Medulla oblongata (tissue), 1 donor: ENCODE measurements at regions not wholly inside any gene's neighbourhood (a gene's known extent, or its start where the extent isn't known, plus 50 kb on each side); places are given as distances from the start of the nearest gene placed in this dataset.
"Not testable (repeated sequence)": the region's sequence is repeated elsewhere in the genome, so short reads cannot be mapped to it uniquely, and the experiment has no call there.

Source experiments
- DNase-seq: peaks from one replicate; pipeline ENCODE4 v3.0.0-alpha.2; 2015; ENCODE audit errors: extremely low spot score

GRCh38 chr6:147667082-147667481 is 158.6 kb downstream of the SAMD5 start:
- DNase-seq: no peak

DNA sequence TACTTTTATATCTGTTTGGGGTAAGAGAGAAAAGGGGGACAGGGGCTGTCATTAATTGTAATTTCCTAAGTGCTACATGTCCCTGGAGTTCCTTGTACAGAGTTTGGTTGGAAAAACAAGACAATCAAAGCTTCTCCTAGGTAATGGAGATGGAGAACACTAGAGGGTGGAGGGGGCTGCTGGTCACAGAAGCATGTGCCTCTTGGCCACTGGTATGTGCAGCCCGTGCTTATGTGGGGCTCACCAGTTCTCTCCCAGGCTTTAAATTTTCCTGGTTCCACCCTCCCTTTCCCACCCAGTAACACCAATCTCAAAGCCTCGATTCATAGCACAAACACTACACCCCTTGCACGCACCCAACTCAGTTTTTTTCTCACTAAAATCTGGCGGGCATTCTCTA is 165.6 kb downstream of the SAMD5 start:
- DNase-seq: no peak

DNA sequence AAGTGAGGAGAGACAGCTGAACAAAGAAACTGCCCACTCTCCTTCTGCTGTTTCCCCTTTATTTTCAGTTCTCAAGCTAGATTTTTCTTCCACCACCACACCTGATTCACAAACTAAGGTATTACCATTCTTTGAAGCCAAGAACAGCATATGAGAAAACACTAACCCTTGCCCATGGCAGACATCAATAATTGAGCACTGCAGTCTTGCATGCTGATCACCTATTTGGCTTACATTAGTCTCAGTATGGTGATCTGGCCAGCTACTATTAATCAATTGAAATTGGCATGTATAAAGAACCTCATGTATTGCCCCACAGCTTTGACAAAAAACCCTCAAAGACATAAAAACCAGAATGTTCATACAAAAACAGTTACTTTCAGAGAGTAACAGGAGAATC is 166.3 kb downstream of the SAMD5 start:
- DNase-seq: no peak

GRCh38 chr6:147675281-147675680 is 166.8 kb downstream of the SAMD5 start:
- no peak for DNase-seq

DNA sequence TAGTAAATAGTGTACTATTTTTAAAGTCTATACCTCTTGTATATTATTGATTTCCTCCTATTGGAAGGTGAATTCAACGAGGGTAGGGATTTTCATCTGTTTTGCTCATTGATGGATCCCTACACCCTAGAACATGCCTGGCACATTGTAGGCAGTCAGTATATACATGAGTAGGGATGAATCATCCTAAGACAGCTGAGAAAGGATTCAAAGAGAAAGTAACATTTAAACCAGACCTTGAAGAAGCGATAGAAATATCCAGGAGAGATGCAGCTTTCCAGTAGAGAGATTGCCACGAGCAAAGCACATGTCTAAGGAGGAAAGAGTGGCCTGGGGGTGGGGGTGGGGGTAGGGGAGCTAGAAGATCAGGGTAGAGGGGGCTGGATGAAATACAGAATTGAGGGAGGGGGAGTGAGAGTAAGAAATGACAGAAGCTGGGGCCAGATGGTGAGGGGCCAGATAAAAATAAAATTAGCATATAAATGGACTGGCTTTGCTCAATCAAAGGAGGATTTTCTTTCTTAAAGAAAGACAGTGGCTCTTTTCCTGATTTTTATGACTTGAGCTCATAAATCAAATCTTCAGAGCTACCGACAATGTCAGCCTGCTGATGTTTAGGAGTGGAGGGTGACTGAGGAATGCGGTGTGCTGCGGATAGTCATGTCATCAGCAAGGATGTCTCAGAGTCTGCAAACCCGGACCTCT is 168.2 kb downstream of the SAMD5 start:
- no peak for DNase-seq

- no peak for DNase-seq
Observed at GRCh38 chr6:147677647-147678046, 169.2 kb downstream of the SAMD5 start.

- no peak for DNase-seq
Observed at GRCh38 chr6:147678253-147678652, 169.8 kb downstream of the SAMD5 start.

DNA sequence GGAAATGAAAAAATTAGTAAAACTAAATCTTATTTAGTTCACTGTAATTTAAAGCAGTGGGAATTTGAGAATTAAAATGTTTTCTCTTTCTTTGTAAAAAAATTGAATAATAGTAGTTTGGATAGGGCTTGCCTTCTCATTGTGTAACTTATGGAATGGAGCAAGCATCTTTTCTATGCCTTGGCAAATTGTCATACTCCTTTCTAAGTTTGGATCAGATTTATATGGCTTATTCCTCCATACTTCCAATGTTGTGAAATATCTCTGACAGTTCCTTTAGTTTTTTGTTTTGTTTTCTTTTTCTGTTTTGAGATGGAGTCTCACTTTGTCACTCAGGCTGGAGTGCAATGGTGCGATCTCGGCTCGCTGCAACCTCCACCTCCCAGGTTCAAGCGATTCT is 176.4 kb downstream of the SAMD5 start:
- DNase-seq: no peak

- DNase-seq: no peak
Observed at GRCh38 chr6:147689398-147689797, 180.9 kb downstream of the SAMD5 start.

GRCh38 chr6:147691446-147691845 is 183.0 kb downstream of the SAMD5 start:
- DNase-seq: no peak

- no peak for DNase-seq
Observed at GRCh38 chr6:147693181-147693580, 184.7 kb downstream of the SAMD5 start.

DNA sequence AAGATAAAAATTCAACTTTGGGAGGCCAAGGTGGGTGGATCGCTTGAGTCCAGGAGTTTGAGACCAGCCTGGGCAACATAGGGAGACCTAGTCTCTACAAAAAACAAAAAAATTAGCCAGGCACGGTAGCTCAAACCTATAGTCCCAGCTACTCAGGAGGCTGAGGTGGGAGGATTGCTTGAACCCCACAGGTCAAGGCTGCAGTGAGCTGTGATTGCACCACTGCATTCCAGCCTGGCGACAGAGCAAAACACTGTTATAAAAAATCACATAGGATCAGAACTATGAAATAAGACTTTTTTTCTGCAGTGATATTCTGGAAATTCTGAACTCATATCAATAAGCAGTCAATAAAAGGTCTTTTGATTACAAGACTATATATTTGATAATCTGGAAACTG is 186.1 kb downstream of the SAMD5 start:
- not testable (repeated sequence) for DNase-seq

GRCh38 chr6:147695819-147696218 is 187.3 kb downstream of the SAMD5 start:
- DNase-seq: no peak

DNA sequence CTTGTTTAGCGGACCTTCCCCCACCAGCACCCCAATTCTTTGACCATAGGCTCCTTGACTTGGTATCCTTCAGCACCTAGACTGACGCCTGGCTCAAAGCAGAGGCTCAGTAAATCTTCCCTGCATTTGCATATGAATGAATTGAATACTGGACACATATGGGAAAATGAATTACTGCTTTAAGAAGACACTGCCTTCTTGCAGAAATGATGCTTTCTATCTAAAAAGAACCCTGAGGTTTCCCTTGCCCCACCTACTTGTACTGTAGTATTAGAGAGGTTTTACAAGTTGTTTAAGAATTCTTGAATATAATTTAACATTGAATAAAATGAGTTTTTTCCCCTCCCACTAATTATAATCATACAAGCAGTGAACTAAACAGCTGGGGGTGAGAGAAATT is 190.7 kb downstream of the SAMD5 start:
- DNase-seq: no peak

- no peak for DNase-seq
Observed at GRCh38 chr6:147699637-147700036, 191.1 kb downstream of the SAMD5 start.

DNA sequence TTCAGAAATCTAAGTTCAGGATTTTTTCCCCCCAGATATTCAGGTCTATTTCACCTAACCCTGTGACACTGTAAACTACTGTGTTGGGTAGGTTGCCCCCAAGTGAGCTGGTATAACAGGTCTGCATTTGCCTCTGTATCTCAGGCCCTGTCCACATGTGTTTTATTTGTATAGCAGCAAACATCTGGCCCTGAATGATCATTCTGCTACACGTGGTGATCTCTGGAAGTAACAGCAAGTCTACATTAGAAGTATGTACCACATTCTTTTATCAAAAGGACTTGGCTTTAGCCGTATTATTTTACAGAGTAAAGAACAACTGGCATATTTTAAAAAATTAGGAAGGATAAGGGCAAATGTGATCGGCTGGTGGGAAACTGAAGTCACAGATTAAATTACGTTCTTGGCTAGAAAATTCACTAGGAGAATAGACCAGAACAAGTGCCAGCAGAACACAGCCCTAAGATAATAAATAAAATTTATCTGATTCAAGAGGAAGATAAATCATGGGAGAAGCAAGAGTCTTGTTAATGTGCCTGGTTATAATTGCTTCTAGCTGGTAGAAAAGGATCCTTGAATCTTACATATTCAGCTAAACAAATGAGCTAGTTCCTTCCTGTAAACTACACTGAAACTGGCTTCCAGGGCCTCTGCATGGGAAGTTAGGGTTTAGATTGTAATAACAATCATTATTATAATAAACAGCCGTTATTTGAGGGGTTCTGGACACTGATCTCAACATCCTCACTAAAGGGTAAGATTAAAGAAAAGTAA is 192.1 kb downstream of the SAMD5 start:
- DNase-seq: no peak

DNA sequence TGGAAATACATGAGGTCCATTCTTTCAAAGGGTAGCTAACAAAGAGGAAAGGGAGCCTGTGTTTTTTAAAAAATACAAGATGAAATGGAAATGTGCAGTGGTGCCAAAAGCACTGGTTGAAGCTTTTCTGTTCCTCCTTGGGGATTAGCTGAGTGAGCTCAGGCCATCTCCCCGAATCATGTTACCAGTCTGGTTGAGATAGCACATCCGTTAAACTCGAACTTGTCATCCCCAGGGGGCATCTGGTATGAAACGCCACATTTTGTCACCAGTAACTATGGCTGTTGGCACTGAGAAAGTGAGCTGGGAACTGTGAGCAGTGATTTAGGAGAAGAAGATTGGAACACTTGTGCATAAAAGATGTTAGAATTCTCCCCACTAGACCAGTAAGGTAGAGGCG is 196.2 kb downstream of the SAMD5 start:
- DNase-seq: no peak

DNA sequence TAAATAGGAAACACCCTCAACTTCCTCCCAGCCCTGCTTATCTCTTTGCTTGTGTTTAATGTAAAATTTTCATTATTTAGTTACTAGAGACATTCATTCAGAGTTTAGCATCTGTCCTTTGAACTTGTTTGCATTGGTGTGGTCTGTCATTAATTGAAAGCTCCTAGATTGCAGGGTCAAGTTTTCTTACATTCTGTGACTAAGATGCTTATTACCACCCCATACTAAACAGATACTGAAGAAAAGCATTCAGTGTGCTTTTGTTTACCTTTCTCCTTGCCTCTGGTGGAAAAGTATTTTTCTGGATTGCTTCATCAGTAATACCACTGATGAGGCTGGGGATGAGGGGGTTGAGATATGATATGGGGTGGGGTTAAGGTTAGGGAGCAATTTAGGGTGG is 199.0 kb downstream of the SAMD5 start:
- no peak for DNase-seq

DNA sequence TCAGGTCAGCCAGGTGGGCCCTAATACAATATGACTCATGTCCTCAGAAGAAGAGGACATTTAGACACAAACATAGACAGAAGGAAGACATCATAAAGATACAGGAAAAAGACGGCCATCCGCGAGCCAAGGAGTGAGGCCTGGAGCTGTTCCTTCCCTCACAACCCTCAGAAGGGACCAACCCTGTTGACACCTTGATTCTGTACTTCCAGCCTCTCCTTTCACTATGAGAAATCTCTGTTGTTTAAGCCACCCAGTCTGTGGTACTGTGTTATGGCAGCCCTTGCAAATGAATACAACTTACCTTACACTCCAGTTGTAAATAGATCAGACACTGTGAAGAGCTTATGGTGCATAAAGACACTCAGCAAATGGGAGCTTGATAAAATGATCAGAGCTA is 199.7 kb downstream of the SAMD5 start:
- DNase-seq: no peak

DNA sequence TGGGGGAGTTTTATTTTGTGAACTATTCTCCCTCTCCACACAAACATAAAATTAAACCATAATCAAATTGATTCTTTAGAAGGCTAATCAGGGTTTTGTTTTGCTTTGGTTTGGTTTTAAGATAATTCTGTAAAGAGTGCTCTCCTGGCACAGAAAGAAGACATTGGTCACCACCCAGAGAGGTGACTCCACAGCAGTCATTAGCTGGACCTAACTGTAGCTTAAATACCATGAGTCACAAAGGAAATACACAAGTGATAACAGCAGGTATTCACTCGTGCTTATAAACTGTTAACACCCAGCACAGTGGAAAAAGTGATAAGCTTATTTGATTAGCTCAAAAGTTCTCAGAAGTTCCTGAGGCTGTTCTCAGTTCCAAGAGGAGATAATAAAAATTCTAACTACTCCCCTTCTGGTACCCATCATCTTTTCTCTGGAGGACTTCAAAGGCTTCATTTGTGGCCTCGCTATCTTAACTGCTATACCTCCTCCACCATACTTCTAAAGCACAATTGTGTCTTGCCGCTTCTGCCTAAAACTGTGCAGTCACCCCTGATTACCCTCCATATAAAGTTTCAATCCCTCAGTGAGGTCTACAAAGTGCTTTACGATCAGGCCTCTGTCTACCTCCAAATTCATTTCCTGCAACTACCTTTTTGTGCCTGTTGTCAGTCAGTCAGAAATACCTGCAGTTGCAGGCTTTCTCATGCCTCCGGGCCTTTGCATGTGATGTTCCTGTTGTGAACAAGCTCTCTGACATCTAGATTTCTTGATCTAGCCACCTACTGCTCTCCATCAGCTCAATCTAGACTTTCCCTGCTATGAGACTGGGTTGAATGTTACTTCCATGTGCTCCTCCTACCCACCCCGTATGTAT is 201.1 kb downstream of the SAMD5 start:
- DNase-seq: no peak

- DNase-seq: no peak
Observed at GRCh38 chr6:147710890-147711289, 202.4 kb downstream of the SAMD5 start.

DNA sequence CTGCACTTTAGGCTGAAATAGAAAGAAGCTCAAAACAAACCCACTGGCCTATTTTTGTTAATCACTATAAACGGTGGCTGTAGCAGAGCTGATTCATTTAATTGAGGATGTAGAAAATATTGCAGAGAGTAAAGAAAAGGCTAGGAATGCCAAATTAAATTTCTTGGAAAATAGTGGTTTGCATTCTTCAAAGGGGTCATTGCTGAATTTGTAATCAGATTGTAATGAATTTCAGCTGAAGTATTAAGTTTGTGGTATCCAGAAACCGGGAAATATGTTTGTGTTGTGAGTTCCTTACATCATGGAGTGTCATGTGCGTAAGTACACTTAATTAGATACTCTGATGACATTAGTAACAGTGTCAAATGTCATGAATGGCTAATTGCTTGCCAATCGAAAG is 203.0 kb downstream of the SAMD5 start:
- no peak for DNase-seq

GRCh38 chr6:147712841-147713240 is 204.4 kb downstream of the SAMD5 start:
- DNase-seq: no peak
